BE2C (cell line): ENCODE measurements at regions not wholly inside any gene's neighbourhood (a gene's known extent, or its start where the extent isn't known, plus 50 kb on each side); places are given as distances from the start of the nearest gene placed in this dataset.
"Not testable (repeated sequence)": the region's sequence is repeated elsewhere in the genome, so short reads cannot be mapped to it uniquely, and the experiment has no call there.

Source experiments
- DNase-seq: peaks from one replicate; pipeline ENCODE4 v3.0.0-alpha.2; 2020
- H3K27me3 ChIP-seq: fragments of 250-450 bp; sonication (Bioruptor Pico); 2 replicates; pipeline ENCODE4 v1.5.1; 2020; ENCODE audit warnings: mild to moderate bottlenecking
- H3K36me3 ChIP-seq: fragments of 250-450 bp; sonication (Bioruptor Pico); 2 replicates; pipeline ENCODE4 v1.5.1; 2020; ENCODE audit warnings: mild to moderate bottlenecking
- H3K4me1 ChIP-seq: fragments of 250-450 bp; sonication (Bioruptor Pico); 2 replicates; pipeline ENCODE4 v1.5.1; 2020
- H3K4me3 ChIP-seq: 2 replicates; pipeline ENCODE4 v1.5.1; 2011; ENCODE audit warnings: low read depth, low read length
- H3K9me3 ChIP-seq: fragments of 250-450 bp; sonication (Bioruptor Pico); 2 replicates; pipeline ENCODE4 v1.5.1; 2020
- TF ChIP-seq, protein P1 (sequence below): IDR thresholded peaks from 2 replicates; pipeline ENCODE4 v1.5.1; 2012; ENCODE audit warnings: mild to moderate bottlenecking, low read depth, low read length

DNA sequence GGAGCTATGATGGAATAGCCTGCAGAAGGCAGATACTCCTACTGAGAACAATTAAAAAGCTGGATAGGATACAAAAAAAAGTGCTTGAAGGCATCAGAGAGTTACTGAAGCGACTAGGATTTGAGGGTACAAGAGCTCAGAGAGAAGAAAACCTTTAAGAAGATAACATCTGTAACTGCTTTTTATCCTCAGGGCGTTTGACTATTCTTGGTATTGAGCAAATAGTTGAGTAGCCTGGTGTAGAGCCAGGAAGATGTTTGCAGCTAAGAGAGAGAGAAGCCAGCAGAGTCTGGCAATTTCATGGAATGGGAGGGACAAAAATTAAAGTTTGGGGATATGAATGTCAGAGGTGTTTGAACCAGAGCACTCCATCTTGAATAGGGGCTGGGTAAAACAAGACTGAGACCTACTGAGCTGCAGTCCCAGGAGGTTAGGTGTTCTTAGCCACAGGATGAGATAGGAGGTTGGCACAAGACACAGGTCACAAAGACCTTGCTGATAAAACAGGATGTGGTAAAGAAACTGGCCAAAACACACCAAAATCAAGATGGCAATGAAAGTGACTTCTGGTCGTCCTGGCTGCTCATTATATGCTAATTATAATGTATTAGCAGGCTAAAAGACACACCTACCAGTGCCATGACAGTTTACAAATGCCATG, 428.8 kb downstream of the SH2D4B start:
- H3K36me3 ChIP-seq, result no peaks in the 10 kb centered on the region
- no peaks in the 10 kb centered on the region for H3K9me3 ChIP-seq
- no peak overlapping the region for H3K4me3 ChIP-seq
- H3K27me3 ChIP-seq, result no peaks in the 10 kb centered on the region
- TF ChIP-seq, protein P1, sequence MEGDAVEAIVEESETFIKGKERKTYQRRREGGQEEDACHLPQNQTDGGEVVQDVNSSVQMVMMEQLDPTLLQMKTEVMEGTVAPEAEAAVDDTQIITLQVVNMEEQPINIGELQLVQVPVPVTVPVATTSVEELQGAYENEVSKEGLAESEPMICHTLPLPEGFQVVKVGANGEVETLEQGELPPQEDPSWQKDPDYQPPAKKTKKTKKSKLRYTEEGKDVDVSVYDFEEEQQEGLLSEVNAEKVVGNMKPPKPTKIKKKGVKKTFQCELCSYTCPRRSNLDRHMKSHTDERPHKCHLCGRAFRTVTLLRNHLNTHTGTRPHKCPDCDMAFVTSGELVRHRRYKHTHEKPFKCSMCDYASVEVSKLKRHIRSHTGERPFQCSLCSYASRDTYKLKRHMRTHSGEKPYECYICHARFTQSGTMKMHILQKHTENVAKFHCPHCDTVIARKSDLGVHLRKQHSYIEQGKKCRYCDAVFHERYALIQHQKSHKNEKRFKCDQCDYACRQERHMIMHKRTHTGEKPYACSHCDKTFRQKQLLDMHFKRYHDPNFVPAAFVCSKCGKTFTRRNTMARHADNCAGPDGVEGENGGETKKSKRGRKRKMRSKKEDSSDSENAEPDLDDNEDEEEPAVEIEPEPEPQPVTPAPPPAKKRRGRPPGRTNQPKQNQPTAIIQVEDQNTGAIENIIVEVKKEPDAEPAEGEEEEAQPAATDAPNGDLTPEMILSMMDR, result no peak
- no peaks in the 10 kb centered on the region for H3K4me1 ChIP-seq
- no peak for DNase-seq

DNA sequence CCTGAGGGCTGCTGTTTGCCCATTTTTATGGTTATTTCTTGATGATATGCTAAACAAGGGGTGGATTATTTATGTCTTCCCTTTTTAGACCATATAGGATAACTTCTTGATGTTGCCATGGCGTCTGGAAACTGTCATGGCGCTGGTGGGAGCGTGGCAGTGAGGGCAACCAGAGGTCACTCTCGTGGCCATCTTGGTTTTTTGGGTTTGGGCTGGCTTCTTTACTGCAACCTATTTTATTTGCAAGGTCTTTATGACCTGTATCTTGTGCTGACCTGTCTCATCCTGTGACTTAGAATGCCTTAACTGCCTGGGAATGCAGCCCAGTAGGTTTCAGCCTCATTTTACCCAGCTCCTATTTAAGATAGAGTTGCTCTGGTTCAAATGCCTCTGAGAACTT, 429.7 kb downstream of the SH2D4B start:
- not testable (repeated sequence) for H3K9me3 ChIP-seq, H3K4me3 ChIP-seq, DNase-seq, H3K36me3 ChIP-seq, H3K4me1 ChIP-seq, H3K27me3 ChIP-seq

DNA sequence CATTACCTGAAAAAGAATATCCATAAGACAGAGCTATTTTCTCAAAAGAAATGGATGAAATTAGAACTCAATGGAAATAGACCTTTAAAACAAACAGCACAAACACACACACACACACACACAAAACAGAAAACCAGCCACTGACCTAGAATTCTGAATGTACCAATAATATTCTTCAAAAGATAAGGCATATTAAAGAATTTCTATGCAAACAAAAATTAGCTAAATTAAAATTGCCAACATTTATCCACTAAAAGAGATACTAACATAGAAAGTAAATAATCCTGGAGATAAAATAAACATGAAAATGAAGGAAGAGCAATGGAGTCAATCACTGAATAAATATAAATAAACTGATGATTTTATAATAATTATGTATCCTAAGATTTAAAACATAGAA, 431.2 kb downstream of the SH2D4B start:
- DNase-seq, result no peak
- Histone ChIP-seq H3K36me3 (no peaks in the 10 kb centered on the region), H3K9me3 (no peaks in the 10 kb centered on the region), H3K4me3 (no peak overlapping the region), H3K27me3 (no peaks in the 10 kb centered on the region), H3K4me1 (no peaks in the 10 kb centered on the region)
- TF ChIP-seq, protein P1, result no peak

DNA sequence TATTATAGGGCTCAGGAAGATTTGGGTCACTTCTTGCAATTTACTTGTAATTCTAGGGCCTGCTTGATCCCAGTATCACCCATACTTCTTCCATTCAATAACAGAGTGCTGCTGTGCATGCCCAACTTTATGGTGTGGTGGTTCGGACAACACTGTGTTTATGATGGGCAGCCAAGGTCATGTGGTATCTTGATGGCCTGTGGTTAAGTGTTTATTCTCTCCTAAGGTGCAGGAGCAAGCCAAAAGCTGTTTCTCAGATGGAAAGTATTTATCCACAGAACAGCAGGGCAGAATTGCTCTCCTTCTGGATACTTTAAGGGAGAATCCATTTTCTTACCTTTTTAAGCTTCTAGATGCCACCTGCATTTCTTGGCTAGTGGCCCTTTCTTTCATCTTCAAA, 433.8 kb downstream of the SH2D4B start:
- Histone ChIP-seq H3K36me3 (no peaks in the 10 kb centered on the region), H3K27me3 (no peaks in the 10 kb centered on the region), H3K4me1 (no peaks in the 10 kb centered on the region), H3K4me3 (no peak overlapping the region), H3K9me3 (no peaks in the 10 kb centered on the region)
- TF ChIP-seq, protein P1, result no peak
- DNase-seq, result no peak

DNA sequence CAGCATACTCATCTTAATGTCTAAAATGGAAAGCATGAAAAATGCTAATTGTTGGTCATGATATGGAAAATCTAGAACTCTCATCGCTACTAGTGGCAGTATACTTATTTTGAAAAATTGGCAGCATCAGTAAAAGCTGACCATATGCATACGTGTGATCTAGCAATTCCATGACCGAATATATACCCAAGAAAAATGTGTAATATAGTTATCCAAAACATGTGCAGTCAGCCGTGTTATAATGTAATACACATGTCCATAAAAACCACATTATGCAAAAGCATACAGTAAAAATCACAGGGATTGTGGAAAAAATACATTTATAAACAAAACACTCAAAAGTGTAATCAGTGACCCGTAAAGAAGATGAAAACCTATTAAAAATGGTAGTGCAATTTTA, 439.0 kb downstream of the SH2D4B start:
- TF ChIP-seq, protein P1, result no peak
- Histone ChIP-seq H3K9me3 (no peaks in the 10 kb centered on the region), H3K4me3 (no peak overlapping the region), H3K4me1 (no peaks in the 10 kb centered on the region), H3K36me3 (no peaks in the 10 kb centered on the region), H3K27me3 (no peaks in the 10 kb centered on the region)
- DNase-seq, result no peak

DNA sequence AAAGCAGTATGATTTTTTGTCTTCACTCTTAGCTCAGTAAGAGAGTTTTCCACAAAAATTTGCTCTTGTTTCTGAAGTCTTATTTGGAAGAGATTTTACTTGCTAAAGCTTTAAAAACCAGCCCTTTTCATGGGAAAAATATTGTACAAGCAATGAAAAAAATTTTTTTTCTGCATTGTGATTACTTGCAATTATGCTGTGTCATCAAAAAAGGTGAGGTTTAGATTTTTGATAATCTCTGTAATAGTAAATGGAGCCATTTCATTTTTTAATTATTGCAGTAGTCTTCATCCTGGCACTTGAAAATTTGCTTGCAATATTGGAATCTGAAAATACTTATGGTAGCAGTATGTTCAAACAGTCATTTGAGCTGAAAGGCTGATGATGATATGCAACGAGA, 447.4 kb downstream of the SH2D4B start:
- no peaks in the 10 kb centered on the region for H3K4me1 ChIP-seq
- no peaks in the 10 kb centered on the region for H3K27me3 ChIP-seq
- TF ChIP-seq, protein P1, result no peak
- no peaks in the 10 kb centered on the region for H3K36me3 ChIP-seq
- H3K9me3 ChIP-seq, result no peaks in the 10 kb centered on the region
- no peak overlapping the region for H3K4me3 ChIP-seq
- DNase-seq, result no peak

DNA sequence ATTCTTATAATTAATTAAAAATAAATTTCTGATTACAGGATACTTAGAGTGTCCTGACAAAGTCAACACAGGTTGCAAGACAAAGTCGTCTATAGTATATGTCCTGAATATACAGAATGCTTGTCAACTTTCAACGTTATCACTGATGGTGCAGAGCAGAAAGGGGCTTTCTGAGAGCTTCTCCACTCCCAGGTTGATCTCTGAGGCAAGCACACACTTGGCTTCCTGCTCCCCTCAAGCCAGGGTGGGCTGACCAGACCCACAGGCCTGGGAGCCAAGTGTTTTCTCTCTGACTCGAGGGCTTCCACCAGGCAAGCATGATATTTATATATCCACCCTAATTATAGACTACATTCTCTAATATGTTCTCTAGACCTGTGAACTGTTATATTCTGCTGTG, 448.9 kb downstream of the SH2D4B start:
- no peaks in the 10 kb centered on the region for H3K27me3 ChIP-seq
- TF ChIP-seq, protein P1, result no peak
- H3K36me3 ChIP-seq, result no peaks in the 10 kb centered on the region
- DNase-seq, result no peak
- no peak overlapping the region for H3K4me3 ChIP-seq
- H3K4me1 ChIP-seq, result no peaks in the 10 kb centered on the region
- H3K9me3 ChIP-seq, result no peaks in the 10 kb centered on the region
